Activated naive CD8-positive, alpha-beta T cell treated with anti-CD3 and anti-CD28 coated beads, Interleukin-2, amount 50 U/mL, for 24 hours (primary cell): ENCODE measurements at regions not wholly inside any gene's neighbourhood (a gene's known extent, or its start where the extent isn't known, plus 50 kb on each side); places are given as distances from the start of the nearest gene placed in this dataset.

Experiments used
- ATAC-seq: fragments of 150-1000 bp; cut with Tn5 transposase; one replicate; pipeline ENCODE4 v1.10.0; 2021
- DNase-seq: peaks from one replicate; pipeline ENCODE4 v3.0.0; 2021
- H3K27ac Mint-ChIP-seq: one replicate; pipeline ENCODE4 v1.8.0; 2021; ENCODE audit warnings: mild to moderate bottlenecking, mixed read lengths
- H3K27me3 Mint-ChIP-seq: one replicate; pipeline ENCODE4 v1.8.0; 2021; ENCODE audit warnings: mixed read lengths
- H3K36me3 Mint-ChIP-seq: one replicate; pipeline ENCODE4 v1.8.0; 2021; ENCODE audit warnings: low read depth, mixed read lengths
- H3K4me1 Mint-ChIP-seq: one replicate; pipeline ENCODE4 v1.8.0; 2021; ENCODE audit warnings: mixed read lengths
- H3K4me3 Mint-ChIP-seq: one replicate; pipeline ENCODE4 v1.8.0; 2021; ENCODE audit warnings: mild to moderate bottlenecking, moderate library complexity, mixed read lengths
- H3K9me3 Mint-ChIP-seq: one replicate; pipeline ENCODE4 v1.8.0; 2021; ENCODE audit warnings: mixed read lengths

DNA sequence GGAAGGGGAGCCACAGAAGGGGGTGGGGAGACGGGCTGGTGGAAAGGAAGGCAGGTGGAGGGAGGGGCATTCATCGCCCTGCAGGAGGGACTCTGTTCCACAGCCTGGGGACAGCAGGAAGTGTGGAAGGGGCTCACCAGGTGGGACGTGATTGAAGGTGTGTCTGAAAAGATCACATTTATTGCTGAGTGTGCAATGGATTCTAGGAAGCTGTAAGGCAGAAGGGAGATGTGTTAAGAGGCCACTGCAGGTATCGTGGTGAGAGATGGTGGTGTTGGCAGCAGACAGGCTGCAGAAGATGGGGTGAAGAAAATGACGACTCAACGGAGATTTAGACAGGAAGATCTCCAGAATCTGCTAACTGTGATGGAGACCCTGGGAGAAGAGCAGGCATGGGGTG lies 537.4 kb downstream of the MN1 start:
- peaks cover 17% of the 10 kb centered on the region for H3K27me3 Mint-ChIP-seq
- no peak overlapping the region for H3K27ac Mint-ChIP-seq
- no peaks in the 10 kb centered on the region for H3K4me1 Mint-ChIP-seq
- H3K9me3 Mint-ChIP-seq = no peaks in the 10 kb centered on the region
- no peak overlapping the region for H3K4me3 Mint-ChIP-seq
- ATAC-seq (no peak), DNase-seq (no peak)
- H3K36me3 Mint-ChIP-seq = no peaks in the 10 kb centered on the region

DNA sequence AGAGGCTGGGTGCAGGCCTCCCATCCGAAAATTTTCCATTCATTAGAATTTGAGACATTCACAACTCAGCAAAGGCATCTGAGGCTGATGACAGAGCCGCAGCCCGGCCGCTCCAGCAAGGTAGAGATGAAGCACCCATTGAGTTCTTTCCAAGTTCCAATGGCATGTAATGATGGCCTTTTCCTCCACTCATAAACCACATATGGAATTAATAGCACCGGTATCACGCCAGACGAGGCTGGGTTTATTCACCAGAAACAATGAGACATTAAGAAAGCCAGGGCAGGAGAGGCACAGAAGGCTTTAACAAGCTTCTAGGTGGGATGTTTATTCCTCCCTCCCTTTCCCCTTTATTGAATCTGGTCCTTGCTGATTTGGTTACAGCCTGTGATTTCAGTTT lies 534.4 kb downstream of the MN1 start:
- no peak for DNase-seq
- Mint-ChIP-seq H3K27me3 (peaks cover 27% of the 10 kb centered on the region), H3K27ac (no peak overlapping the region), H3K9me3 (no peaks in the 10 kb centered on the region), H3K4me1 (no peaks in the 10 kb centered on the region), H3K4me3 (no peak overlapping the region), H3K36me3 (no peaks in the 10 kb centered on the region)
- no peak for ATAC-seq

DNA sequence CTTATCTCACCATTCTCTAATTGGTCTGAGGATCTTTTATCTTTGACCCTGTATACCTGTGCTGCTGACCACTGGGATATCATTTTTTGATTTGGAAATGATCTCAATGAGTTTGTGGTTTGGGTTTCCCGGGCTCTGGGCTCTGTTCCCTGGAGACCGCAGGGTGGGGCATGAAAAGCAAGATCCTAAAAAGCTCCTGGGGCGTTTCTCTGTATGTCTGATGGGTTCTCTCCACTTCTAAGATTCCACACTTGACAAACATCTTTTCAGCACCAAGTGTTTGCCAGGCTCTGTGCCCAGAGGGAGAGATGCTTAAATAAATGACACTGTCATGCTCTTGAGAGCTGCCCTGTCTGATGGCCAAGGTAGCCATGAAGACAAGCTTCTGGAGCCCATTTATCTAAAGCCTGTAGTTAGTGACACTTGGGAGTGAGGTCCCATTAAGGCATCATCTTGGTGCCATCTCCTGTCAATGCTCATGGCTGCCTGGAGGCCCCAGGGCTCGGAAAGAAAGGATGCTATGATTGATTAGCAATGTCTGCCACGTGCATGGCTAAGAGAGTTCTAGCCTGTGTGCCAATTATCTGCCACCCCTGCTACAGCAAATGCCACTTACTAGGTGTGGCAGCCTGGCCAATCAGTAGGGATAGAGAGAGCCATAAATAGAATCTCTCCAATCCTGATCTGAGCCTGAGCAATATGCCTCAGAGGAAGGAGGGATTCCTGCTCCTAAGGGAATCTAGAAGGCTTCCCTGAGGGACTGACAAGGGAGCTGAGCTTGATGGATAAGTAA lies 531.6 kb downstream of the MN1 start:
- Mint-ChIP-seq H3K27me3 (peaks cover 24% of the 10 kb centered on the region), H3K27ac (no peak overlapping the region), H3K4me1 (no peaks in the 10 kb centered on the region), H3K9me3 (no peaks in the 10 kb centered on the region), H3K36me3 (no peaks in the 10 kb centered on the region), H3K4me3 (no peak overlapping the region)
- no peak for ATAC-seq
- no peak for DNase-seq

DNA sequence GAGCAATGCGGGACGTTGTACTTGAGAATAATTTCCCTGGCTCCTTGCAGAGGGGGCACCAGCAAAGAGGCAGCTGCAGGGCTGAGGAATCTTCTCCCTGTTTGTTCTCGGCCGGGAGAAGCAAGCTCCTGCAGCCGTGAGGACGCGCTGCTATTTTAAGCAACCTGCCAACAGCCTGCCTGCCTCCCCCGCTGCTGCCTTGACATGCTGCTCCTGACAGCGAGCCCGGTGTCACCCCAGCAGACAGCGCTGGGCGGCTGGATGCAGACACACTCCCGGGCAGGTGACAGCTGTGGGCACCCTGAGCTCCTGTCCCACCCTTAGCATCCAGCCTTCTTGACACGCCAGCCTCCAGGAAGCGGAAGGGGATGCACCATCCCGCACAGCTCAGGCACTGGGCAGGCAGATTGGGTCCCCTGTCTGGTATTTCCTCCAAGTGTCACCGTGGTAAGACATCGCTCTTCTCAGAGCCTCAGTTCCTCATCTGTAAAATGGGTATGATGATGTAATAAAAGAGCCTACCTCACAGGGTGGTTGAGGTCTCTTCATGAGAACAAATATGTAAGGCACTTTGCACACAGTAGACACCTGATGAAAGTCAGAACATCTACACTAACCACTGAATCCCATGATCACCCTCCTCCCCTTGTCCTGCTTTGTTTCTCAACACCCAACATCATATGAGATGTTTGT lies 530.6 kb downstream of the MN1 start:
- Mint-ChIP-seq H3K27ac (no peak overlapping the region), H3K36me3 (no peaks in the 10 kb centered on the region), H3K9me3 (no peaks in the 10 kb centered on the region), H3K4me1 (no peaks in the 10 kb centered on the region), H3K27me3 (peaks cover 24% of the 10 kb centered on the region), H3K4me3 (no peak overlapping the region)
- ATAC-seq (no peak), DNase-seq (no peak)

DNA sequence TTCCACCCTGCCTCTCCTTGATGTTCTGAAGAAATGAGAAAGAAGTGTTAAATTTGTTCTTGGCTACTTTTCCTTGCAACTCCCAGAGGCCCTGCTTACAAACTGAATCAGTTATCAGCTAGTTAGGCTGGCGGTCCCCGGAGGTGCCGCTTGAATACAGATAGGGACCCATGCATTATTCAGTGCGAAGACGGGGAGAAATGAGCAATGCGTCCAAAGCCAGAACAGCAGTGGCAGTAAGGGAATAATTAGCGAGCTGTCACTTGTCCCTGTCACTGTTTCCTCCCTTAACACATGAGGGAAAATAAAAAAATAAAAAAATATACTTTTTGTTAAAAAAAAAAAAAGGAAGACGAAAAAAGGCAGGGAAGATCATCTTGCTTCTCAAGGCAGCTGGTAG lies 528.1 kb downstream of the MN1 start:
- Mint-ChIP-seq H3K27ac (no peak overlapping the region), H3K4me1 (no peaks in the 10 kb centered on the region), H3K27me3 (peaks cover 25% of the 10 kb centered on the region), H3K4me3 (no peak overlapping the region), H3K36me3 (no peaks in the 10 kb centered on the region), H3K9me3 (no peaks in the 10 kb centered on the region)
- ATAC-seq = no peak
- no peak for DNase-seq

DNA sequence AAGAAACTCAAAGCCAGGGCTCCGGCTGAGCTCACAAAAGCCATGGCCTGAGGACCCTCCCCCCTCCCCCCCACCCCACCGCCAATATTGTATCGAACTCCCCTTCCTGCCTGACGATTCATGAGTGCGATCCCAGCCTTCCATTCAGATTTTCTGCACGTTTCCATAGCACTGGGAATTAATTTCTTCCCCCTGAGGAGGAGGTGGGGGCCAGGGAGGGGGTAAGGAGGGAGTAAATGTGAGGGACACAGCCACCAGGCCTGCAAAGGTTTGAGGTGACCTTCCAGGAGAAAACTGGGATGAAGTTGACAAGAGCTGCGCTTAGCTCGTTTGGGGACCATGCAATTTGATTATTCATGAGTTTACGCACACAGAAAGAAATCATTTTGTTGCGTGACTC lies 527.7 kb downstream of the MN1 start:
- Mint-ChIP-seq H3K36me3 (no peaks in the 10 kb centered on the region), H3K4me3 (no peak overlapping the region)
- no peak for ATAC-seq

DNA sequence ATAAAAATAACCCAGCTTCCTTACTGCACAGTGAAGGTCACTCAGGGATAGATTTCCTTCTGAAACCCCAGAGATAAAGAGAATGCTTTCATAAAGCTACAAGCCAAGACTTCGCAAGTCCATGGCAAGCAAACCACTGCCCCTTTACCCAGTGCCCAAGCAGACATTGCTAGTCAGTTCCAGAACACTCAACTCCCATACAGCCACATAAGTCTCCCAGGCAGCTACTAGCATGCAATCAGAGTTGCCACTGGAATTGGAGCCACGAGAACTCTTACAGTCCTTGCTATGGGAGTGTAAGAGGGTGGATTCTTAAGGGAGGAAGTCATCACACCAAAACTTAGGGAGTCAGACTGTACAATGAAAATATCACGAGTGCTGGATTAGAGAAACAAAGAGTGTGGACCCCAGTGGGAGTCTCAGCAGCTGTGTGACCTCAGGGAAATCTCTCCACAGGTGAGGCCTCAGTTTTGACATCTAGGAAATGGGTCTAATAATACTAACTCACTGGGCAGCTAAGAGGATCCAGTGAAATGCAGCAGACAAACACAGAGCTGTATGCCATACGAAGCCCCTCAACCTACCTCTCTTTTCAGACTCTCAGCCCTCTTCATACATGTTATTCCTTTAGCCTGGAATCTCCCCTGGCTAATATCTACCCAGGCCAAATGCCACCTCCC lies 526.6 kb downstream of the MN1 start:
- H3K36me3 Mint-ChIP-seq = no peaks in the 10 kb centered on the region
- no peaks in the 10 kb centered on the region for H3K9me3 Mint-ChIP-seq
- no peak overlapping the region for H3K27ac Mint-ChIP-seq
- no peaks in the 10 kb centered on the region for H3K4me1 Mint-ChIP-seq
- no peak overlapping the region for H3K4me3 Mint-ChIP-seq
- DNase-seq = no peak
- H3K27me3 Mint-ChIP-seq = peaks cover 22% of the 10 kb centered on the region
- ATAC-seq = no peak

More for the DNA sequence above, 527.7 kb downstream of the MN1 start:
- Mint-ChIP-seq H3K27ac (no peak overlapping the region), H3K9me3 (no peaks in the 10 kb centered on the region), H3K4me1 (no peaks in the 10 kb centered on the region), H3K27me3 (peaks cover 25% of the 10 kb centered on the region)
- DNase-seq = no peak

DNA sequence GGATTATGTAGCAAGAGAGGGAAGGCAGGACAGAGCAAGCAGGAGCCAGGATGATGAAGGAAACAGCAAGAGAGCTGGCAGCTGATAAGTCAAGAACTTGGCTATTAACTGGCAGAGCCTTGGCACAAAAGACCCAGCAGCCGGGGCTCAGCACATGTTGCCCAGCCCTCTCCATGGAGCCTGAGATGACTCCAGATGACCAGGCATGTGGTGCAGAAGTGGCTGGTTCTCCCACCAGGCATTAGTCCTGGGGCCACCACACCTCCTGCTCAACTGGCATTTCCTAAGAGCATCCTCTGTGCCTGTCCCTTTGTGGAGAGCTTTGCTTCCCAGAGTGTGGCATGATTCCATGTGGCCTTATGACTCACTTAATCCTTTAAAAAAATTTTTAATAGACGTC lies 522.6 kb downstream of the MN1 start:
- H3K4me1 Mint-ChIP-seq = no peaks in the 10 kb centered on the region

DNA sequence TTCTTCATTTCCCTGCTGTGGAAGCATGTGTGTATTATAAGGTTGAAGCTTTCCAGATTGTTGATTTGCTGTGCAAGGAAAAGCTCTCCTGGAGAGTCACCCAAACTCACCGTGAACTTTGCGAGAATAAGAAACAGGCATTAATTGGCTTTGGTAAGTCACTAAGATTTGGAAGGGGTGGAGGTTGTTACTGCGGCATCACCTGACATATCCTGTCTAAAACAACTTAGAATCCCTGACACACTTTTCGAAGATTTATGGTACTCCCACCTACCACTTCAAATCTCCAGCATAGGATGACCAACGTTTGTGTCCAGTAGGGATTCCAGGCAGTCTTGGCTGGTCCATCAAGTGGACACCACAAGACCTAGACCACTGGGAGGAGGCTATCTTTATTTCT lies 518.3 kb downstream of the MN1 start:
- H3K4me1 Mint-ChIP-seq = no peaks in the 10 kb centered on the region
- DNase-seq (no peak), ATAC-seq (no peak)
- H3K36me3 Mint-ChIP-seq = no peaks in the 10 kb centered on the region
- H3K4me3 Mint-ChIP-seq = no peak overlapping the region
- no peak overlapping the region for H3K27ac Mint-ChIP-seq
- peaks cover 10% of the 10 kb centered on the region for H3K9me3 Mint-ChIP-seq
- H3K27me3 Mint-ChIP-seq = peaks cover 8% of the 10 kb centered on the region

More for the DNA sequence above, 522.6 kb downstream of the MN1 start:
- DNase-seq (no peak), ATAC-seq (no peak)
- Mint-ChIP-seq H3K9me3 (peaks cover 10% of the 10 kb centered on the region), H3K27me3 (peaks cover 8% of the 10 kb centered on the region), H3K4me3 (no peak overlapping the region), H3K27ac (no peak overlapping the region), H3K36me3 (no peaks in the 10 kb centered on the region)

DNA sequence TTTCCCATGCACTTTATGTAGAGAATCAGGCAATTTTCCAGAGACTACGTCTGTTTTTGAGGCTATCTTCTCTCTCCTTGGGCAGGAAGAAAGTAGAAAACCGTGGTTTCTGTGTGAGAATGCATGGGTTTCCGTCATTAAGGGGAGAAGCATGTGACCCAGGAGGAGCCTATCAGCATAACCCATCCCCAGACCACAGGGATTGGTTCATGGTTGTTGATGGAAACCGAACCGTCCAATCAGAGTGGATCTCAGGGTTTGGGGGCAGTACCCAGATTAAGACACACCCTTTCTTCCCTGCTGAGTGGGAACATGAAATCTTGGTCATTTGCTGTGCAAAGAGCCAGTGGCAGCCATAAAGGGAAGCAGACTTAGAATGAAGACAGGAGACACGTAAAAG lies 517.8 kb downstream of the MN1 start:
- DNase-seq (no peak), ATAC-seq (no peak)
- Mint-ChIP-seq H3K9me3 (peaks cover 10% of the 10 kb centered on the region), H3K36me3 (no peaks in the 10 kb centered on the region), H3K27me3 (peaks cover 4% of the 10 kb centered on the region), H3K27ac (no peak overlapping the region), H3K4me1 (no peaks in the 10 kb centered on the region), H3K4me3 (no peak overlapping the region)

DNA sequence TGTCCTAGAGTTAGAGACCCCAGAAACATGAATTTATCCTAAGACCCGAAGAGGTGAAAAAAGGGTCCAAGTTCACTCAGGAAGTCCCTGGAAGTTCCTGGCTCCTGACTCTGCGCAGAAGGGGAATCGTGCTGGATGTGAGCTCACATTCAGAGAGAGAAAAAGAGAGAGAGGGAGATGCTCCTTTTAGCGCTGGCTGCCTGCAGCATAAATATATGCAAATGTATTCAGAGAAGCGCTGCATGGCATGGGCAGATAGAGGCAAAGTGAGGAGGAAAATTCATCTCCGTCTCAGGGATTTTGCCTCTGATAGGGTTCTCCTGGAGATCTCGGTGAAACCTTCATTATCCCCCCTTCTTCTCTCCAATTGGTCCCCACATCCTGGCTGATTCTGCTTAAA lies 517.2 kb downstream of the MN1 start:
- no peak overlapping the region for H3K27ac Mint-ChIP-seq
- no peak for DNase-seq
- H3K27me3 Mint-ChIP-seq = peaks cover 3% of the 10 kb centered on the region
- H3K4me1 Mint-ChIP-seq = no peaks in the 10 kb centered on the region
- no peak for ATAC-seq
- H3K4me3 Mint-ChIP-seq = no peak overlapping the region
- peaks cover 10% of the 10 kb centered on the region for H3K9me3 Mint-ChIP-seq
- no peaks in the 10 kb centered on the region for H3K36me3 Mint-ChIP-seq

DNA sequence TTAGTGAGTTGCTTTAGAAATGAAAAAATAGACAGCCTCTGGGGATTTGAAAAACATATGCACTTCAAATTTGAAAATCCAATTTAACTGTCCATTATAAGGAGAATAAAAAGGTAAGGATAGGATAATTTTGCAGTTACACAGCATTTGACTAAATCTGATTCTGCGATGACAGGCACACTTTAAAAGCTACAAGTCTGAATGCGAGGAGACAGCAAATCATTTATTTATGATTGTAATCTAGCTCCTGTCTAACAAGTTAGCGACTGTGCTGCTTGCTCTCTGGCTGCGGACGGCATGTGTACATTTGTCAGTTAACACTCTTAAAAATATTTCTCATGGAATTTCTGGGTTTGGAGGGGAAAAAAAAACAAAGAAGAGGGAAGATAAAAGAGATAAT lies 514.8 kb downstream of the MN1 start:
- H3K27ac Mint-ChIP-seq = no peak overlapping the region
- H3K27me3 Mint-ChIP-seq = peaks cover 3% of the 10 kb centered on the region

DNA sequence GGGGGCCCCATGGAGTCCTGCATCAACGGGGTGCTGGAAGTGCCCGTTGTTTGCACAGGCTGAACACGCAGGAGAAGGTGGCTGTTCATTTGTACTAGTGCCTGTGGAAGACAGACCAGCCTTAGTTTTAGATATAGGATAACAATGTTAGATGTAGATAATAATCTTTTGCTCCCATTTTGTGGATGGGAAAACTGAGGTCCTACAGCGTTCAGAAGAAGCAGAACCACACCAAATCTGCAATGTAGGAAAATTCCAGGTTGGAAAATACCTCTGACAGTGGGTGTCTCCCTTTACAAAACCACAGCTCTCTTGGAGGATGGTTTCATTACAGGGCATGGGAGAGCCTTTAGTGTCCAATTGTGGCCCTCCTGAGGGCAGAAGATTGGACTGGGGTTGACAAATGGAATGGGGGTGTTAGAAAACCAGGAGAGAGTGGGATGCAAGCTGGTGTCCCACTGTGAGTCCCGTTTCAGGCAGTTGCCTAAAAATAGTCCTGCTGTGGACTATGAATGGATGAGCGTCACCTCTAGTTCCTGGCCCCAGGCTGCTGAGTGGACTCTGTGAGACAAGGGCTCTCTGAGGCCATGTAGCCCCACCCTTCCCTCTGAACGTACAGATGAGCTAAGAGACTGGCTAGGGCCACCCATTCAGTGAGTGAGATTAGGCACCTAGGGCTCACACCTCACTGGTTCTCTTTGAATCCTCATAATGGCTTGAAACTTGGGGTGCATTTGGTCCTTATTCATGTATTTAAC lies 508.8 kb downstream of the MN1 start:
- no peak for ATAC-seq

More for the DNA sequence above, 514.8 kb downstream of the MN1 start:
- no peak for DNase-seq
- no peaks in the 10 kb centered on the region for H3K36me3 Mint-ChIP-seq
- no peaks in the 10 kb centered on the region for H3K4me1 Mint-ChIP-seq
- peaks cover 10% of the 10 kb centered on the region for H3K9me3 Mint-ChIP-seq
- no peak overlapping the region for H3K4me3 Mint-ChIP-seq
- no peak for ATAC-seq

DNA sequence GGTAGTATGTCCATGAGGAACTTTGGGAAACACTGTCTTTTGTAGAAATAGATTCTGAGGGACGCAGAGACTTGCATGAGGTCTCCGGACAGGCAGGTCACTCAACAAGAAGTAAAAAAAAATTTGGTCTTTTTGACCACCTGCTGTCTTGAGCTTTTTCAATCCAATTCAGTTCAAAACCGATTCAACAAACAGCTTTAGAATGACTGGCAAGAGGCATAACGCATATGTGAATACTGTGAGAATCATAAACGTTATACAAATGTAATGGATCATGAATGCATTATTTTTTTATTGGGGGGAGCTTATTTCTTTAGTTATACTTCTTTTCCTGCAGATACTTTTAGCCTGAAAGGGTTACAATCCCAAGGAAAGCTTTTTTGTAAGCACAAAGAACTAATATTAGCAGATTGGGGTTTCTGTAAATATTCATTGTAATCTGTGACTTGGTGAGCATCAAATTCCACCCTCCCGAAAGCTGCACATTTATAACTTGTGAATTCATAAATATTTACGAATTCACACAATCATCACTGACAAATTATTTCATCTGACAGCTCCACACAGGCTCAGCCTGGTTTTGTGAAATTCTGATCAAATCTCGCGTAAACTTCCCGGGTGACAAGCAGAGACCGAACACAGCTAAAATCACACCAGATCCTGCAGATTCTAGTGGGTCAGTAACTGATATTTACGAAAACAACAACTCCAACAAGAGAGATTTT lies 507.7 kb downstream of the MN1 start:
- Mint-ChIP-seq H3K27me3 (peaks cover 27% of the 10 kb centered on the region), H3K9me3 (no peaks in the 10 kb centered on the region), H3K4me3 (no peak overlapping the region), H3K4me1 (no peaks in the 10 kb centered on the region), H3K36me3 (no peaks in the 10 kb centered on the region), H3K27ac (no peak overlapping the region)
- no peak for DNase-seq
- ATAC-seq = no peak

More for the DNA sequence above, 508.8 kb downstream of the MN1 start:
- Mint-ChIP-seq H3K9me3 (no peaks in the 10 kb centered on the region), H3K27me3 (peaks cover 16% of the 10 kb centered on the region), H3K27ac (no peak overlapping the region), H3K36me3 (no peaks in the 10 kb centered on the region), H3K4me3 (no peak overlapping the region), H3K4me1 (no peaks in the 10 kb centered on the region)
- no peak for DNase-seq
